Caco-2 (cell line): ENCODE measurements at regions not wholly inside any gene's neighbourhood (a gene's known extent, or its start where the extent isn't known, plus 50 kb on each side); places are given as distances from the start of the nearest gene placed in this dataset.

ENCODE experiments used
- BruUV-seq: library from RNA; stranded (reverse); fragments of 400-500 nt; replicated peaks from 2 replicates; lab custom pipeline; 2021; lab: Mats Ljungman, UMichigan
- CTCF ChIA-PET: fragments of 300-600 bp; sonication (Branson Sonifier 250); formaldehyde crosslinking; loops from one replicate; lab custom pipeline; 2022; ENCODE audit warnings: antibody characterized with exemption; lab: Charles Lee
- POLR2A ChIA-PET: fragments of 300-600 bp; sonication (Branson Sonifier 250); formaldehyde crosslinking; loops from one replicate; lab custom pipeline; 2022; ENCODE audit warnings: antibody characterized with exemption; lab: Charles Lee
- DNase-seq, 2 experiments: peaks; one replicate each; pipeline versions ENCODE4 v3.0.0 to v3.0.0-alpha.2; 2020 to 2022
- H3K27me3 ChIP-seq: replicated peaks from 2 replicates; pipeline ENCODE4 v1.6.0; 2011; ENCODE audit warnings: low read length; ENCODE audit not compliant: control insufficient read depth, insufficient read depth
- H3K36me3 ChIP-seq: 2 replicates; pipeline ENCODE4 v1.5.1; 2011; ENCODE audit warnings: low read length; ENCODE audit not compliant: control insufficient read depth, insufficient read depth
- H3K4me1 ChIP-seq: fragments of 250-450 bp; sonication (Bioruptor Pico); 2 replicates; pipeline ENCODE4 v1.5.1; 2020; ENCODE audit warnings: mild to moderate bottlenecking
- H3K4me3 ChIP-seq: 2 replicates; pipeline ENCODE4 v1.5.1; 2011; ENCODE audit warnings: low read depth, mild to moderate bottlenecking, control low read depth, low read length
- H3K9me3 ChIP-seq: fragments of 250-450 bp; sonication (Bioruptor Pico); 2 replicates; pipeline ENCODE4 v1.5.1; 2020; ENCODE audit warnings: mild to moderate bottlenecking, moderate library complexity
- H3K27ac Mint-ChIP-seq: one replicate; pipeline ENCODE4 v1.8.0; 2022; ENCODE audit warnings: mixed read lengths; ENCODE audit not compliant: unreplicated experiment
- H3K27me3 Mint-ChIP-seq: one replicate; pipeline ENCODE4 v1.8.0; 2022; ENCODE audit warnings: mixed read lengths; ENCODE audit not compliant: insufficient read depth, unreplicated experiment
- H3K36me3 Mint-ChIP-seq: one replicate; pipeline ENCODE4 v1.8.0; 2022; ENCODE audit warnings: mild to moderate bottlenecking, mixed read lengths; ENCODE audit not compliant: insufficient read depth, unreplicated experiment
- H3K4me1 Mint-ChIP-seq: one replicate; pipeline ENCODE4 v1.8.0; 2022; ENCODE audit warnings: low read depth, mixed read lengths; ENCODE audit not compliant: unreplicated experiment
- H3K4me3 Mint-ChIP-seq: one replicate; pipeline ENCODE4 v1.8.0; 2022; ENCODE audit warnings: mild to moderate bottlenecking, moderate library complexity, mixed read lengths; ENCODE audit not compliant: unreplicated experiment
- H3K9me3 Mint-ChIP-seq: one replicate; pipeline ENCODE4 v1.8.0; 2022; ENCODE audit warnings: mixed read lengths; ENCODE audit not compliant: unreplicated experiment
- intact Hi-C: fragments of 100-400 bp; cut with micrococcal nuclease; formaldehyde crosslinking; loops from one replicate; pipeline ENCODE4 v1.10.0; 2022; ENCODE audit not compliant: unreplicated experiment
- TF ChIP-seq, protein P1 (sequence below), 2 experiments: fragments of 200-600 bp in 1 of 2; IDR thresholded peaks; 1 replicate in 1 of 2; 2 replicates in 1 of 2; pipeline versions ENCODE4 v1.5.1 to v1.8.0; 2011 to 2022; ENCODE audit warnings: antibody characterized with exemption in 1 of 2, control low read depth in 1 of 2, inconsistent platforms in 1 of 2, low read depth in 1 of 2, low read length in 1 of 2, mild to moderate bottlenecking in 1 of 2, moderate library complexity in 1 of 2; ENCODE audit not compliant: insufficient read depth in 1 of 2, severe bottlenecking in 1 of 2, unreplicated experiment in 1 of 2

DNA sequence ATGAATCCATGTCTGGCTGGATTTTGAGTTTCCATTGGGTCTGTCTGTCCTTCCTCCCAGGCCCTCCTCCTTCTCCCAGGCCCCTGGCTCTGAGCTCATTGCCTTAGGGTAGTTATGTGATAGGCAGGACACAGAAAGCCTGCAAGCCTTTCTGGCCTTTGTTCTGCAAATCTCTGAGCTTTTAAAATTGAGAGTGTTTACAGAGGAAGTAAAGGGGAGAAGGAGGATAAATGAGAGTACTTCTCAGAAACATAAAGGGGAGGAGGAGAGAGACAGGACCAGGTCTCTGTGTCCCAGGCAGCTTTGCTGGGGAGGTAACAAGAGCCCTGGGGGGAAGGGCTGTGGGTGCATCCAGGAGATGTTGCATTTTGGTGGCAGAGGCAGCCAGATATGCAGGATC lies 126.7 kb downstream of the FOXD2 start:
- peaks cover 18% of the 10 kb centered on the region for H3K4me1 Mint-ChIP-seq
- no peaks in the 10 kb centered on the region for H3K27me3 Mint-ChIP-seq
- Histone ChIP-seq H3K36me3 (no peaks in the 10 kb centered on the region), H3K9me3 (no peaks in the 10 kb centered on the region), H3K27me3 (no peaks in the 10 kb centered on the region), H3K4me1 (peaks cover 8% of the 10 kb centered on the region), H3K4me3 (no peak overlapping the region)
- TF ChIP-seq, protein P1, sequence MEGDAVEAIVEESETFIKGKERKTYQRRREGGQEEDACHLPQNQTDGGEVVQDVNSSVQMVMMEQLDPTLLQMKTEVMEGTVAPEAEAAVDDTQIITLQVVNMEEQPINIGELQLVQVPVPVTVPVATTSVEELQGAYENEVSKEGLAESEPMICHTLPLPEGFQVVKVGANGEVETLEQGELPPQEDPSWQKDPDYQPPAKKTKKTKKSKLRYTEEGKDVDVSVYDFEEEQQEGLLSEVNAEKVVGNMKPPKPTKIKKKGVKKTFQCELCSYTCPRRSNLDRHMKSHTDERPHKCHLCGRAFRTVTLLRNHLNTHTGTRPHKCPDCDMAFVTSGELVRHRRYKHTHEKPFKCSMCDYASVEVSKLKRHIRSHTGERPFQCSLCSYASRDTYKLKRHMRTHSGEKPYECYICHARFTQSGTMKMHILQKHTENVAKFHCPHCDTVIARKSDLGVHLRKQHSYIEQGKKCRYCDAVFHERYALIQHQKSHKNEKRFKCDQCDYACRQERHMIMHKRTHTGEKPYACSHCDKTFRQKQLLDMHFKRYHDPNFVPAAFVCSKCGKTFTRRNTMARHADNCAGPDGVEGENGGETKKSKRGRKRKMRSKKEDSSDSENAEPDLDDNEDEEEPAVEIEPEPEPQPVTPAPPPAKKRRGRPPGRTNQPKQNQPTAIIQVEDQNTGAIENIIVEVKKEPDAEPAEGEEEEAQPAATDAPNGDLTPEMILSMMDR (IDR thresholded peaks at IDR 0.05; ENCODE audit: insufficient read depth in 1 of 2, low read depth in 1 of 2, low read length in 1 of 2, severe bottlenecking in 1 of 2, unreplicated experiment in 1 of 2): no peak
- BruUV-seq: no TSS peak
- no peak for DNase-seq
- ChIA-PET POLR2A (no interaction called here), CTCF (no interaction called here)
- intact Hi-C loops: no loop called here
- H3K9me3 Mint-ChIP-seq: no peaks in the 10 kb centered on the region
- H3K36me3 Mint-ChIP-seq: no peaks in the 10 kb centered on the region
- H3K4me3 Mint-ChIP-seq: no peak overlapping the region
- no peak overlapping the region for H3K27ac Mint-ChIP-seq

DNA sequence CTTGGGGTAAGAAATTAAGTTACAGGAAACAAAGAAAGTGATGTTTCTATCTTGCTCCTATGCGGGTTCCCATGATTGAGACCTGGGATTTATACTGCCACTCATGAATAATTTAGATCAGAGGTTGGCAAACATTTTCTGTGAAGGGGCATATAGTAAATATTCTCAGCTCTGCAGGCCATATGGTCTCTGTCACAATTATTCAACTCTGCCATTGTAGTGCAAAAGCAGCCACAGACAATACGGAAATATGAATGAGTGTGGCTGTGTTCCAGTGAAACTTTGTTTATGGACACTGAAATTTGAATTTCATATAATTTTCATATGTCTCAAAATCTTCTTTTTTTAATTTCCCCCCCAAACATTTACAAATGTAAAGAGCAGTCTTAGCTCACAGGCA lies 127.2 kb downstream of the FOXD2 start:
- H3K9me3 Mint-ChIP-seq: no peaks in the 10 kb centered on the region
- TF ChIP-seq, protein P1 (IDR thresholded peaks at IDR 0.05; ENCODE audit: insufficient read depth in 1 of 2, low read depth in 1 of 2, low read length in 1 of 2, severe bottlenecking in 1 of 2, unreplicated experiment in 1 of 2): no peak
- H3K36me3 Mint-ChIP-seq: no peaks in the 10 kb centered on the region
- H3K36me3 ChIP-seq: no peaks in the 10 kb centered on the region
- peaks cover 18% of the 10 kb centered on the region for H3K4me1 Mint-ChIP-seq
- POLR2A ChIA-PET: no interaction called here
- DNase-seq: no peak
- H3K27me3 Mint-ChIP-seq: no peaks in the 10 kb centered on the region
- intact Hi-C loops: no loop called here
- CTCF ChIA-PET: no interaction called here
- no peak overlapping the region for H3K27ac Mint-ChIP-seq
- H3K4me3 ChIP-seq: no peak overlapping the region
- peaks cover 14% of the 10 kb centered on the region for H3K4me1 ChIP-seq
- BruUV-seq: no TSS peak
- no peaks in the 10 kb centered on the region for H3K27me3 ChIP-seq
- no peak overlapping the region for H3K4me3 Mint-ChIP-seq
- no peaks in the 10 kb centered on the region for H3K9me3 ChIP-seq

DNA sequence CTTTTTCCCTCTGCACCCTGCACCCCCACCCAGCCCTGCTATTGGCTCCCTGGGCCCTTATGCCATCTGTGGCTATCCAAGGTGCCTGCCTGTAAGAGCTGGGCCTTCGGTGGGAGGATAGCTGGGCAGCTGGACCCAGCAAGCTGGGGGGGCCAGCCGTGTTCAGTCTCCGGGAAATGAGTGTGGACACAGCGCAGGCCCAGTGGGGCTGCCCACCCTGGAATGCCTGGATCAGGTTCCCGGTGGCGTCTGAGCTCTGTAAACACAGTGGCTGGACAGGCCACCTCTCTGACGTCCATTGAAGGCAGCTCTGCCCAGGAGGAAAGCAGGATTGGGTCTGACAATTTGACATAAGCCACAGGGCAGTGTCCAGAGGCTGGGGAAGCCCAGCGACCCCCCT lies 127.8 kb downstream of the FOXD2 start:
- Mint-ChIP-seq H3K4me3 (no peak overlapping the region), H3K27ac (no peak overlapping the region), H3K36me3 (no peaks in the 10 kb centered on the region), H3K27me3 (no peaks in the 10 kb centered on the region), H3K9me3 (no peaks in the 10 kb centered on the region), H3K4me1 (peaks cover 21% of the 10 kb centered on the region)
- intact Hi-C loops: no loop called here
- no peak for DNase-seq
- H3K9me3 ChIP-seq: no peaks in the 10 kb centered on the region
- H3K4me3 ChIP-seq: no peak overlapping the region
- H3K4me1 ChIP-seq: peaks cover 12% of the 10 kb centered on the region
- POLR2A ChIA-PET: no interaction called here
- no peaks in the 10 kb centered on the region for H3K27me3 ChIP-seq
- no TSS peak for BruUV-seq
- CTCF ChIA-PET: no interaction called here
- H3K36me3 ChIP-seq: no peaks in the 10 kb centered on the region
- TF ChIP-seq, protein P1 (IDR thresholded peaks at IDR 0.05; ENCODE audit: insufficient read depth in 1 of 2, low read depth in 1 of 2, low read length in 1 of 2, severe bottlenecking in 1 of 2, unreplicated experiment in 1 of 2): no peak
